ENCODE measurements at regions not wholly inside any gene's neighbourhood (a gene's known extent, or its start where the extent isn't known, plus 50 kb on each side); places are given as distances from the start of the nearest gene placed in this dataset.

DNA sequence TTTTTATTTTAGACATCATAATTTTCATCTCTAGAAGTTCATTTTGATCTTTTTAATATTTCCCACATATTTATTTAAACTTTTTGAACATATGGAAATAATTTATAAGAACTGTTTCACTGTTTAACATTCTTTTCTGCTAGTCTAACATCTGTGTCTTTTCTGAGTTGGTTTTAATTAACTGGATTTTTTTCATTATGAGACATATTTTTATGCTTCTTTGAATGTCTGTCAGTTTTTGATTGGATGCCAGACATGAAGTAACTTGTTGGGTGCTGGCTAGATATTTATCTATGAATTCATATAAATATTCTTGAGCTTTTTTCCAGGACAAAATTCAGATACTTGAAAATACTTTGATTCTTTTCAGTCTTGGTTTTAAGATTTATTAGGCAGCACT, 317.8 kb upstream of the NCAM1 start:
- no peaks in the 10 kb centered on the region for H3K36me3 ChIP-seq (ENCODE audit: insufficient read depth, low read length)
- no peak overlapping the region for H3K4me3 ChIP-seq (ENCODE audit: insufficient read depth, low read length)
- no peaks in the 10 kb centered on the region for H3K27me3 ChIP-seq (ENCODE audit: insufficient read depth, low read length)
- no peak overlapping the region for H3K4me2 ChIP-seq (ENCODE audit: insufficient read depth, low read length)
- H2AFZ ChIP-seq (ENCODE audit: low read length) = no peak overlapping the region
- H4K20me1 ChIP-seq (ENCODE audit: insufficient read depth, low read length) = no peaks in the 10 kb centered on the region
- no peaks in the 10 kb centered on the region for H3K4me1 ChIP-seq (ENCODE audit: insufficient read depth, low read length)
- no peaks in the 10 kb centered on the region for H3K79me2 ChIP-seq (ENCODE audit: insufficient read depth, low read length)
- TF ChIP-seq, protein P1, sequence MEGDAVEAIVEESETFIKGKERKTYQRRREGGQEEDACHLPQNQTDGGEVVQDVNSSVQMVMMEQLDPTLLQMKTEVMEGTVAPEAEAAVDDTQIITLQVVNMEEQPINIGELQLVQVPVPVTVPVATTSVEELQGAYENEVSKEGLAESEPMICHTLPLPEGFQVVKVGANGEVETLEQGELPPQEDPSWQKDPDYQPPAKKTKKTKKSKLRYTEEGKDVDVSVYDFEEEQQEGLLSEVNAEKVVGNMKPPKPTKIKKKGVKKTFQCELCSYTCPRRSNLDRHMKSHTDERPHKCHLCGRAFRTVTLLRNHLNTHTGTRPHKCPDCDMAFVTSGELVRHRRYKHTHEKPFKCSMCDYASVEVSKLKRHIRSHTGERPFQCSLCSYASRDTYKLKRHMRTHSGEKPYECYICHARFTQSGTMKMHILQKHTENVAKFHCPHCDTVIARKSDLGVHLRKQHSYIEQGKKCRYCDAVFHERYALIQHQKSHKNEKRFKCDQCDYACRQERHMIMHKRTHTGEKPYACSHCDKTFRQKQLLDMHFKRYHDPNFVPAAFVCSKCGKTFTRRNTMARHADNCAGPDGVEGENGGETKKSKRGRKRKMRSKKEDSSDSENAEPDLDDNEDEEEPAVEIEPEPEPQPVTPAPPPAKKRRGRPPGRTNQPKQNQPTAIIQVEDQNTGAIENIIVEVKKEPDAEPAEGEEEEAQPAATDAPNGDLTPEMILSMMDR (IDR thresholded peaks at IDR 0.05; ENCODE audit: extremely low read depth, low read depth, low read length) = no peak
- DNase-seq (ENCODE audit: insufficient read length, low spot score, missing footprints) = no peak
- H3K9me3 ChIP-seq (ENCODE audit: low read depth, low read length) = no peaks in the 10 kb centered on the region
- H3K27ac ChIP-seq (ENCODE audit: low read depth, low read length) = no peak overlapping the region

DNA sequence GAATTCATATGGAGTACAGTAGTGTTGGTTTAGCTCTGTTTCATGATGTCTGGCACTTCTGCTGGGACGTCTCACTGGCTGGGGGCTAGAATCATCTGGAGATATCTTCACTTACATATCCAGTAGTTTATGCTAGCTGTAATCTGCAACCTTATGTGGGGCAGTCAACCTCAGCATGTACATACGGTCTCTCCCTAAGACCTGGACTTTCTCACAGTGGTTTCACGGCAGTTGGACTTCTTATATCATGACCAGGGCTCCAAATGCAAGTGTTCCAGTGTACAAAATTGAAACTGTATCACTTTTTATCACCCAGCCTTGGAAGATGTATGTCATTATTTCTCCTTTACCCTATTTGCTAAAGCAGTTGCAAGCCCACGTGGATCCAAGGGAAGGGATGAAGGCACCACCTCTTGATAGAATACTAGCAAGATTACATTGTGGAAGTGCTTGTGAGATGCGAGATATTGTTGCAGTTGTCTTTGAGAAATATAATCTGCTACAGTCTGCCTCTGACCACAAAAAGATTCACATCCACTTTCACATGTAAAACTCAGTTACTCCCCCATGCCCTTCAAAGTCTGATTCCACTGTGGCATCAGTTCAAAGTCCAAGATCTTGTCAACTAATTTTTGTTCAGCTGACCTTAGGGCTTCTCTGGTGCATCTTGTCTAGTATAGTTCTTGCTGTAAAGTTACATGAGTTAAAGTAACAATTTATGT, 316.6 kb upstream of the NCAM1 start:
- Histone ChIP-seq H3K9me3 (ENCODE audit: low read depth, low read length) (no peaks in the 10 kb centered on the region), H3K36me3 (ENCODE audit: insufficient read depth, low read length) (no peaks in the 10 kb centered on the region), H3K27ac (ENCODE audit: low read depth, low read length) (no peak overlapping the region), H3K4me3 (ENCODE audit: insufficient read depth, low read length) (no peak overlapping the region), H3K79me2 (ENCODE audit: insufficient read depth, low read length) (no peaks in the 10 kb centered on the region), H3K27me3 (ENCODE audit: insufficient read depth, low read length) (no peaks in the 10 kb centered on the region), H2AFZ (ENCODE audit: low read length) (no peak overlapping the region), H3K4me2 (ENCODE audit: insufficient read depth, low read length) (no peak overlapping the region), H4K20me1 (ENCODE audit: insufficient read depth, low read length) (no peaks in the 10 kb centered on the region), H3K4me1 (ENCODE audit: insufficient read depth, low read length) (no peaks in the 10 kb centered on the region)
- TF ChIP-seq, protein P1 (IDR thresholded peaks at IDR 0.05; ENCODE audit: extremely low read depth, low read depth, low read length) = no peak
- DNase-seq (ENCODE audit: insufficient read length, low spot score, missing footprints) = no peak

DNA sequence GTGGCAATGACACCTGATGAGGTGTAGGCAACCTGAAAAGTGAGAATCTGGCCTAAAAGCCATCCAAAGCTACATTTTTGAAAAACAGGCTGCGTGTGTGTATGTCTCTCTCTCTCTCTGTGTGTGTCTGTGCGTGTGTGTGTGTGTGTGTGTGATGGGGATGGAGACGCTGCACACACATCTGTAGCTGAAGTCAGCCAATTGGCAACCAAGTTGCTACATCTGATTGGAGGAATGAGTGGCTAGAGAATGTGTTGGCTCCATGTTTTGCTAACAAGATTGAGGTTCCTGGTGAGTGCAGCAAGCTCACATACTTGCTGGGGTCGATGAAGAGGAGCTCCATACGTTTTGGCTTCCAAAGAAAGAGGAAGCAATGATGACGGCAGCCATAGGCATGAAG, 311.4 kb upstream of the NCAM1 start:
- no peak for DNase-seq (ENCODE audit: insufficient read length, low spot score, missing footprints)
- Histone ChIP-seq H3K79me2 (ENCODE audit: insufficient read depth, low read length) (no peaks in the 10 kb centered on the region), H2AFZ (ENCODE audit: low read length) (no peak overlapping the region), H3K9me3 (ENCODE audit: low read depth, low read length) (no peaks in the 10 kb centered on the region), H4K20me1 (ENCODE audit: insufficient read depth, low read length) (no peaks in the 10 kb centered on the region), H3K4me3 (ENCODE audit: insufficient read depth, low read length) (no peak overlapping the region), H3K27ac (ENCODE audit: low read depth, low read length) (no peak overlapping the region), H3K4me1 (ENCODE audit: insufficient read depth, low read length) (peaks cover 3% of the 10 kb centered on the region), H3K36me3 (ENCODE audit: insufficient read depth, low read length) (no peaks in the 10 kb centered on the region), H3K4me2 (ENCODE audit: insufficient read depth, low read length) (no peak overlapping the region), H3K27me3 (ENCODE audit: insufficient read depth, low read length) (no peaks in the 10 kb centered on the region)
- TF ChIP-seq, protein P1 (IDR thresholded peaks at IDR 0.05; ENCODE audit: extremely low read depth, low read depth, low read length) = no peak

DNA sequence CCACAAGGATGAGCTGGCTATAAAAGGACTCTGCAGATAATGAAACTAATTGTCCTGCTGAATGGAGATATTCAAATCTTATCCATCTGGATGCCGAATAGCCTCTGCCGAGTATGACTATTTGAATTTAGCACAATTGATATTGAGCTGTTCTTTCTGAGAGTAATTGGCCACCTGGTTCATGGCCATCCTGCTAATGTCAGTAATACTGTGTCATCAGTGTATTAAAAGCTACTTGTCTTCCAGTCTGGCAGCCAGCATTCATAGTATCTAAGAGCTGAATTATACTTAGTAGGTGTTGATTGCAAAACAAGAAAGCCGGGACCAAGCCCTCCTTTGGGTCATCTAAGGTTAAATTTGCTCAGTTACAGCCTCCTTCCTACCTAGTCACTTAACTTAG, 310.7 kb upstream of the NCAM1 start:
- TF ChIP-seq, protein P1 (IDR thresholded peaks at IDR 0.05; ENCODE audit: extremely low read depth, low read depth, low read length) = no peak
- H3K79me2 ChIP-seq (ENCODE audit: insufficient read depth, low read length) = no peaks in the 10 kb centered on the region
- H3K4me1 ChIP-seq (ENCODE audit: insufficient read depth, low read length) = peaks cover 5% of the 10 kb centered on the region
- no peak overlapping the region for H3K4me2 ChIP-seq (ENCODE audit: insufficient read depth, low read length)
- H4K20me1 ChIP-seq (ENCODE audit: insufficient read depth, low read length) = no peaks in the 10 kb centered on the region
- H3K27ac ChIP-seq (ENCODE audit: low read depth, low read length) = no peak overlapping the region
- no peaks in the 10 kb centered on the region for H3K9me3 ChIP-seq (ENCODE audit: low read depth, low read length)
- H3K27me3 ChIP-seq (ENCODE audit: insufficient read depth, low read length) = no peaks in the 10 kb centered on the region
- no peaks in the 10 kb centered on the region for H3K36me3 ChIP-seq (ENCODE audit: insufficient read depth, low read length)
- no peak overlapping the region for H3K4me3 ChIP-seq (ENCODE audit: insufficient read depth, low read length)
- no peak for DNase-seq (ENCODE audit: insufficient read length, low spot score, missing footprints)
- no peak overlapping the region for H2AFZ ChIP-seq (ENCODE audit: low read length)

All from osteoblast (primary cell).